IPS-NIHi7 (cell line): ENCODE measurements at regions not wholly inside any gene's neighbourhood (a gene's known extent, or its start where the extent isn't known, plus 50 kb on each side); places are given as distances from the start of the nearest gene placed in this dataset.
"Not testable (repeated sequence)": the region's sequence is repeated elsewhere in the genome, so short reads cannot be mapped to it uniquely, and the experiment has no call there.

Experiments
- DNase-seq: peaks from one replicate; pipeline ENCODE4 v3.0.0; 2012; ENCODE audit warnings: mixed read lengths; ENCODE audit errors: extremely low spot score

- DNase-seq = no peak
These were observed 194.8 kb upstream of the SALL3 start for GRCh38 chr18:78784861-78785260.

GRCh38 chr18:78785706-78786105 is 193.9 kb upstream of the SALL3 start:
- DNase-seq = no peak

- DNase-seq = no peak
These were observed 192.8 kb upstream of the SALL3 start for GRCh38 chr18:78786776-78787175.

- no peak for DNase-seq
These were observed 191.9 kb upstream of the SALL3 start for GRCh38 chr18:78787751-78788150.

- no peak for DNase-seq
These were observed 191.5 kb upstream of the SALL3 start for GRCh38 chr18:78788161-78788560.

GRCh38 chr18:78789850-78790249 is 189.8 kb upstream of the SALL3 start:
- no peak for DNase-seq

GRCh38 chr18:78790511-78790910 is 189.1 kb upstream of the SALL3 start:
- DNase-seq = no peak

- no peak for DNase-seq
These were observed 188.7 kb upstream of the SALL3 start for GRCh38 chr18:78790960-78791359.

- no peak for DNase-seq
These were observed 187.5 kb upstream of the SALL3 start for GRCh38 chr18:78792094-78792493.

GRCh38 chr18:78792736-78793135 is 186.9 kb upstream of the SALL3 start:
- DNase-seq = no peak

- peak; percentile 48 for DNase-seq
These were observed 186.1 kb upstream of the SALL3 start for GRCh38 chr18:78793313-78794070.

GRCh38 chr18:78794071-78794430 is 185.6 kb upstream of the SALL3 start:
- no peak for DNase-seq

GRCh38 chr18:78796693-78797455 is 182.7 kb upstream of the SALL3 start:
- no peak for DNase-seq

- DNase-seq = no peak
These were observed 182.1 kb upstream of the SALL3 start for GRCh38 chr18:78797499-78797898.

GRCh38 chr18:78798402-78799175 is 181.0 kb upstream of the SALL3 start:
- no peak for DNase-seq

- no peak for DNase-seq
These were observed 180.1 kb upstream of the SALL3 start for GRCh38 chr18:78799382-78800089.

- not testable (repeated sequence) for DNase-seq
These were observed 179.3 kb upstream of the SALL3 start for GRCh38 chr18:78800102-78800851.

GRCh38 chr18:78801011-78801410 is 178.6 kb upstream of the SALL3 start:
- DNase-seq = no peak

- no peak for DNase-seq
These were observed 176.5 kb upstream of the SALL3 start for GRCh38 chr18:78803104-78803503.

GRCh38 chr18:78804206-78805030 is 175.2 kb upstream of the SALL3 start:
- no peak for DNase-seq
